ENCODE measurements at regions not wholly inside any gene's neighbourhood (a gene's known extent, or its start where the extent isn't known, plus 50 kb on each side); places are given as distances from the start of the nearest gene placed in this dataset.

DNA sequence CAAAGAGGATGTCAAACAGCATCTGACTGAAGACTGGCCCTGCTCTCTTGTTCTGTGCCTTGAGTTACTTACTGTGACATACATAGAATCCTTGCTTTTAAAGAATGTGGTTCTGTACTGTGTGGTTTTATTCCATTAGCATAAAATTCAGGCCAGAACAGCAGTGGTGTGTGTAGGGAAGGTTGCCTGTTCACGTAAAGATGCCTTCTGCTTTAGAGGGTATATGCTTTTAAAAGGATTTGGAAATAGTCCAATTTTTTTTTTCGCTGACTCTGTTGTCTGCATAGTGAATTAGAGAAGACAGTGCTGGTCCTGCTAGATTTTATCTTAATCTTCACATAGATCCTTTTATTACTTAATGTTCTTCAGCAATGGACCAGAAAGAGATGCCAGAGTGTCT lies 470.8 kb upstream of the SEMA3A start:
- Histone ChIP-seq H3K4me1 (ENCODE audit: insufficient read depth, low read length) (peaks cover 9% of the 10 kb centered on the region), H3K9me3 (ENCODE audit: low read length) (no peaks in the 10 kb centered on the region), H3K27ac (ENCODE audit: low read length) (no peak overlapping the region), H3K27me3 (ENCODE audit: low read length) (no peaks in the 10 kb centered on the region), H3K9me2 (replicated peaks; ENCODE audit: low read length) (no peaks in the 10 kb centered on the region; the same call in 1 of the 2 replicates), H3K79me2 (ENCODE audit: low read length) (no peaks in the 10 kb centered on the region), H3K36me3 (ENCODE audit: low read depth, low read length) (no peaks in the 10 kb centered on the region), H3F3A (ENCODE audit: low read length, unreplicated experiment) (no peaks in the 10 kb centered on the region), H3K4me2 (ENCODE audit: low read length) (no peak overlapping the region), H3K9ac (ENCODE audit: low read length) (no peak overlapping the region), H3K4me3 (ENCODE audit: low read length) (no peak overlapping the region), H4K20me1 (ENCODE audit: low read length) (no peaks in the 10 kb centered on the region), H2AFZ (ENCODE audit: low read length) (no peak overlapping the region)
- POLR2A ChIA-PET (ENCODE audit: unreplicated experiment) = no interaction called here
- ATAC-seq = no peak
- BruUV-seq (replicated peaks) = no TSS peak
- intact Hi-C loops (cut with micrococcal nuclease) = no loop called here
- CTCF ChIA-PET = no interaction called here
- no peak for DNase-seq
- TF ChIP-seq CTCF (conservative IDR thresholded peaks at IDR 0.05; ENCODE audit: low read depth, low read length) (no peak), EZH2phosphoT487 (IDR thresholded peaks at IDR 0.05; ENCODE audit: borderline replicate concordance, low read length) (no peak), EZH2 (IDR thresholded peaks at IDR 0.05; ENCODE audit: low read length, unreplicated experiment) (no peak)

DNA sequence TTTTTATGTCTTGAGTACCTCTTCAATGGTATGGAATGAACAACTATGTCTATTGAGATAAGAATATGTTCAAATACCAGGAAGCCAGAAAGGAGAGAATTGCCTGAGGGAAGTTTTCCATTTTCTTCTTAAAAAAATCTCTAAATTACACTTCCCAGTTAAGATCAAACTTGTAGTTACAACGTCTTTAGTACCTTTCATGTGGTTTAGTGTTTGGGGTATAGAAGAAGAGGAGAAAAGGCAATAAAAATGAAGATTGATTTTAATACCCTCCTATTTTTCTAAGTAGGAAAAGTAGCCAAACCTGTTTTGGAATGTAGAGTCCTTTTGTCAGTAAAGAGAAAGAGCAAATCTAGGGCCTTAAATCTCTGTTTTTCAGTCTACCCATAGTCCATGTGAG lies 470.0 kb upstream of the SEMA3A start:
- peak; percentile 14 for DNase-seq
- H3K27ac ChIP-seq (ENCODE audit: low read length) = no peak overlapping the region
- intact Hi-C loops (cut with micrococcal nuclease) = no loop called here

More for the DNA sequence above, 470.0 kb upstream of the SEMA3A start:
- Histone ChIP-seq H3K4me3 (ENCODE audit: low read length) (no peak overlapping the region), H3K9me3 (ENCODE audit: low read length) (no peaks in the 10 kb centered on the region), H3K36me3 (ENCODE audit: low read depth, low read length) (no peaks in the 10 kb centered on the region), H3K79me2 (ENCODE audit: low read length) (no peaks in the 10 kb centered on the region), H3K4me2 (ENCODE audit: low read length) (no peak overlapping the region), H2AFZ (ENCODE audit: low read length) (no peak overlapping the region), H3F3A (ENCODE audit: low read length, unreplicated experiment) (no peaks in the 10 kb centered on the region), H3K4me1 (ENCODE audit: insufficient read depth, low read length) (peaks cover 9% of the 10 kb centered on the region), H3K9ac (ENCODE audit: low read length) (no peak overlapping the region), H4K20me1 (ENCODE audit: low read length) (no peaks in the 10 kb centered on the region), H3K27me3 (ENCODE audit: low read length) (no peaks in the 10 kb centered on the region), H3K9me2 (replicated peaks; ENCODE audit: low read length) (no peaks in the 10 kb centered on the region; the same call in 1 of the 2 replicates)
- TF ChIP-seq EZH2phosphoT487 (IDR thresholded peaks at IDR 0.05; ENCODE audit: borderline replicate concordance, low read length) (no peak), EZH2 (IDR thresholded peaks at IDR 0.05; ENCODE audit: low read length, unreplicated experiment) (no peak), CTCF (conservative IDR thresholded peaks at IDR 0.05; ENCODE audit: low read depth, low read length) (no peak)
- ATAC-seq = no peak
- ChIA-PET CTCF (no interaction called here), POLR2A (ENCODE audit: unreplicated experiment) (no interaction called here)
- BruUV-seq (replicated peaks) = no TSS peak

Measured in PC-3 (cell line).